HG03558 (cell line): ENCODE measurements at regions not wholly inside any gene's neighbourhood (a gene's known extent, or its start where the extent isn't known, plus 50 kb on each side); places are given as distances from the start of the nearest gene placed in this dataset.

Experiments
- ATAC-seq: cut with Tn5 transposase; IDR thresholded peaks from one replicate; pipeline ENCODE4 v1.9.1; 2021; ENCODE audit warnings: moderate number of reproducible peaks; ENCODE audit not compliant: unreplicated experiment; ENCODE audit errors: extremely low read depth

DNA sequence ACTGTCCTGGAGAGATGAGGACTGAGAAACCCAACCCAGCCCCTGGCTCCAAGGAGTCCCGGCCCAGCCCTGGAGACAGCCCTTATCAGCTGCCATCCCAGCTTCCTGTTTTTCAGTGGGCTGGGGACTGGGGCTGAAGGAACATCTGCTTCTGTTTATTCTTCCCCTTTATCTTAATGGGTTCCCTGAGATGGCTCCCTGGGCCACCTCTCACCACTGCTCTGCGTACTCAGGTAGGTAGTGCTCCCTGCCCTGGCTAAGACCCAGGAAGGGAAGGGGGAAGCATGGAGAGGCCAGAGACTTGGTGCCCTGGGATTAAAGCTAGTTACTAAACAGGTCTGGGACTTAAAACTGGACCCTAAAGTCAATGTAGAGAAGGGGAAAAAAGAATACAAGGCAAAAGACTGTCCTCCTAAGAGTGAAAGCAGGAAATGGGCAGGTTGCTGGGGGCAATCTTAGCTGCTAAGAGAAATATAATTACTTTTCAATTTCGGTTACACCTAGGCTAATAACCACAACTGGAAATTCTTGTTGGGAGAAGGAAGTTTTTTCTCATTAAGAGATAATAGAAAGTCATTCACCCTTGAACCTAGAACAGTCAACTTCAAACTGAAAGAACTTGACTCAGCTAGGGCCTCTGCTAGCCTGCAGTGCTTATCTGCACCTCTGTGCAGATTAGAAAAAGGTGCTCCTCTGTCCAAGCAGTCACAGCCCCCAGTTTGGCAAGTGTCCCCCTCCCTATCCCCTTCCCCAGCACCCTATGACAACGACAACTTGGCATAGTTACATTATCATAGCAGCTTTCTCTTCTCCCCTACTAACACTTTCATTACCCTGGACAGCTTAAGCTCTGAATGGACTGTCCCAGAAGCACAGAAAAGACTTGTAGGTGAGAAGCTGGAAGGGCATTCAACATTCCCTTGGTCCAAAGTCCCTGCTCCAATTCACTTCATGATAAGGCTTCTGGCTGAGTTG is 65.6 kb upstream of the KDM7A start:
- ATAC-seq, result peak; percentile 88

DNA sequence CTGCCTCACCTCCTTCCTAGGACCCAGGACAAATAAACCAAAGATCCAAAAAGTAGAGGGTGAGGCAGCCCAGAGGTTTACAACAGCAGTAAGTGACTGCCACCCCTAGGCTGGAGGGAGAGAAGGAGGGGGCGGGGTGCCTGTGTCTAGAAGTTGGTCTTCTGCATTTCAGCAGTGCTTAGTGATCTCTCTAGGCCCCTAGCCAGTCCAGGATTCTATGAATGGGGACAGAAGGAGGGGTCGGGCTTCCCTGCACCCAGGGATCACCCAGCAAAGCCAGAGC is 62.8 kb upstream of the KDM7A start:
- ATAC-seq, result no peak

DNA sequence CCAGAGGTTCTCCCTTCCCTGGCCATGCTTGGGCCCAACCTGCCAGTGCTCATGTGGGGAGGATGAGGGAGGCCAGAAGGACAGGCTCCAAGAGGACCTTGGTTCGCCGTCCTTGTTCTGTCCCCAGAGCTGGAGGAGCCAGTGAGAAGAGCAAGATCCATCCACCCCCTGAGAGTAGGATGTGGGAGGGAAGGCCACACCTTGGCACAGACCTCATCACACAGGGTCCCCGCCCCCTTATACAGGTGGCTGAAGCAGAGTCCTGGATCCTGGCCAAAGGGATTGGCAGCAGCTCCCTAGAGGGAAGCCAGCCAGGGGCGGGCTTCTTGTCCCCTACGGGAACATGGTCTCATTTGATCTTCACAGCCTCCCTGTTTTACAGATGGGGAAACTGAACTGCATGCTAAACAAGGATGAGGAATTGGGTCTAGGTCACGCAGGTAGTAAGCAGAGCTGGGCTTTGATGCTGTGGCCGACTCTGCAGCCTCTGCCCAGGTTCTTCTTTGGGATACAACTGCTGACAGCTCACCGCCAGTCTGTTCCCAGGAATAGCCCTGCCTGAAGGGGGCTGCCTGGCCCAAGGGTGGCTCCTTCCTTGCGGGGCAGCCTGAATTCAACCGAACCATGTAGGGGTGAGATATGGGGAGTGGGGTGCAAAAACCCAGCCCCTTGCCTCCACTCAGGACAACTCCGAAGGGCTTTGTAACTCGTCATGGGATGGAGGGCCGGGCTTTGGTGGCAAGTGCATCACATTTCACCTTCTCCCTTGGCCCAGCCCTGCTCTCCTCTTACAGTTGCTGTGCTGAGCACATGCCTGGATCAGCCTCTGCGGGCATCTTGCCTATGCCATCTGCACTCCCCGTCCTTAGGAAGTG is 62.2 kb upstream of the KDM7A start:
- ATAC-seq, result no peak

DNA sequence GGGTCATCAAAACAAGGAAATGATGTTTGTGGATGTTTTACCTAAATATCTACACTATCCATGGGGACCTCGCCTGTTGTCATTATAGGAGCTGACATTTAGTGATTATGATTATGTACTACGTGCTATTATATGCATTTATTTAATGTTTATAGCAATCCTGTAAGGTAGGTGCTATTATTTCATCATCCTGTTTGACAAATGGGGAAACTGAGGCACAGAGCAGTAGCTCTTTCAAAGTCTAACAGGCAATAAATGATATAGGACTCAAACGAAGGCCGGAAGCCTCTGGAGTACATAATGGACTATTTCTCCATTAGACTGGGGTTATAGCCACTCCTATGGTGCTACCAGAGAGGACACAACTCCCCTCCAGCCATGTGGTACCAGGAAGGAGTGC is 60.6 kb upstream of the KDM7A start:
- ATAC-seq, result no peak

DNA sequence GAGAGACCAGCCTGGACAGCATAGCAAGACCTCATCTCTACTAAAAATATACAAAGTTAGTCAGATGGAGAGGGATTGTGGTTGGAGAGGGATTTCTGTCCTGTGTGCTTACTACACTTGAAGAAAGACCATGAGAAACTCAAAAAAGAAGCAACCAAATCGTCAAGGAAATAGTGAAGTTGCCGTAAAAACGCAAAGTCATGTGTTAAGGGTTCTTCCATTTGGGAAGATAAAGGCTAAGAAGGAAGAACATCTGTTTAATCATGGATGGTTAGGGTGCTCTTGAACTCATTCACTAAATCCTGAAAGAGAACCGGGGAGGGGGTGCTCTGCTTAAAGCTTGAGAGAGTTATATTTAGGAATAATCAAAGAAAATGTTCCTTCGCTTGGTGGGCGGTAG is 59.8 kb upstream of the KDM7A start:
- no peak for ATAC-seq

DNA sequence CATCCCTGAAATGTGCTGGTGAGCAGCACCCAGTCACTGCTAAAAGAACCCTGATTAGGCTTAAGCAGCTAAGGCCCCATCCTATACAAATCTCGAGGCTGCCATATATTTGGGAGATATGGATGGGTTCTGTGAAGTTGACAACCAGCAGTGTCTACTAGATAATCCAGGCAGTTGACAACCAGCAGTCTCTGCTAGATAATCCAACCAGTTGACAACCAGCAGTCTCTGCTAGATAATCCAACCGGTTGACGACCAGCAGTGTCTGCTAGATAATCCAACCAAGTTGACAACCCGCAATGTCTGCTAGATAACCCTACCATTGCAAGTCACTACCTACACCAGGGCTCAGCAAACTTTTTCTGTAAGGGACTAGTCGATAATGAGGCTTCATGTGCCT is 58.3 kb upstream of the KDM7A start:
- ATAC-seq, result no peak

DNA sequence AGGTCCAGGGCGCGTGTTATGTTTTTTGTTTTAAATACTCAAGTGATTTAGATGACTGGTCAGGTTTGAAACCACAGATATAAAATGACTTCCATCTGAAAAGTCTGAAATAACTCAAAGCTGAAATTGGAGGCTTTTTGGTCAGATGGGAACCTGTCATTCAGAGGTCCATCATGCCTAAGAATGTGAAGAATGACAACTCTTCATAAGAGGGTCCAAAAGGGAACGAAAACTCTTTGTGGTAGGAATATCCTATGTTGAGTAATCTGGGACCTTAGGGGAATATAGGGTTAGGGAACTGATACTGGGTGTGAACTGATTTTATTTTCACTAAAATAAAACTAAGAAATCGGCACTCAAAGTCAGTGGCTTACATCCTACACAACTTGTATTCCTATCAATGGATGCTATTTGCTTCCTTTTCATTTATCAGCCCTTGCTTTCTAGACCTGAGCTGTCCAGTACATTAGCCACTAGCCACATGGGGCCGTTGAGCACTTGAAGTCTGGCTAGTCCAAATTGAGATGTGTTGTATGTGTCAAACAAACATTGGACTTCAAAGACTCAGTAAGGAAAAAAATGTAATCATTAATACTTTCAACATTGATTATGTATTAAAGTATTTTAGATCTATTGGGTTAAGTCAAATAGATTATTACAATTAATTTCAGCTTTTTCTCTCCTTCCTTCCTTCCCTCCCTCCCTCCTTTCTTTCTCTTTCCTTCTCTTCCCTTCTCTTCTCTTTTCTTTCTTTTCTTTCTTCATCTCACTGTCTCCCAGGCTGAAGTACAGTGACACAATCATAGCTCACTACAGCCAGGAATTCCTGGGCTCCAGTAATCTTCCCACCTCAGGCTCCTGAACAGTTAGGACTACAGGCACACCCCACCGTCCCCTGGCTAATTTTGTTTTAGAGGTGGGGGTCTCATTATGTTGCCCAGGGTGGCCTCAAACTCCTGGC is 56.5 kb upstream of the KDM7A start:
- ATAC-seq, result no peak

DNA sequence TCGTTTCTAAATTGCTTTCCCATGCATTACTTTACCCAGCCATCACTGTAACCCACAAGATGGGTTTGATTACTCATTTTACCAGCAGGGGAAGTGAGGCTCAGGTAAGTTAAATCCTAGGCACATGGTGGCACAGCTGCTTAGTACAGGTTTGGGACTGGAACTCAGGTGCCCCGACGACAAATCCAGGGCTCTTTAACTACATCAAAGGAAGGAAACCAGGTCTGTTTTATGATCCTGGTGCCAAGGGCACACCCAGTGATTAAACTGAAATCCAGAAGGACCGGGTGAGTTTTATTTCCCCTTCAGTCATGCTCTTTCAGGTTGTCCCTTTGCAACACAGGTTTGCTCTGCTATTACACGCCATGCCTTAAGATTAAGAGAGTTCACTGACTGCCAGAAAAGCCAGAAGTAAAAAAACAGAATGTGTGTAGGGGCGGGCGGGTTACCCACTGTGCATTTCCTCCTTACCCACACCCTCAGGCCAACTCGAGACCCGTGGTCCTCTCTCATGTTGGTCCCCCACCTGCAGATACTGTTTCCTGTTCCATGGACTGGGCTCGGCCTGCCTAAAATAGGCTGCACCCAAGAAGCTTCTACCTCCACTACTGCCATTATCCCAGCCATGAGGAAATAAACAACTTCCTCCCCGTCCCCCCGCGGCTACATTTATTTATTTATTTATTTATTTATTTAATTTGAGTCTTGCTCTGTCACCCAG is 55.1 kb upstream of the KDM7A start:
- ATAC-seq, result no peak

DNA sequence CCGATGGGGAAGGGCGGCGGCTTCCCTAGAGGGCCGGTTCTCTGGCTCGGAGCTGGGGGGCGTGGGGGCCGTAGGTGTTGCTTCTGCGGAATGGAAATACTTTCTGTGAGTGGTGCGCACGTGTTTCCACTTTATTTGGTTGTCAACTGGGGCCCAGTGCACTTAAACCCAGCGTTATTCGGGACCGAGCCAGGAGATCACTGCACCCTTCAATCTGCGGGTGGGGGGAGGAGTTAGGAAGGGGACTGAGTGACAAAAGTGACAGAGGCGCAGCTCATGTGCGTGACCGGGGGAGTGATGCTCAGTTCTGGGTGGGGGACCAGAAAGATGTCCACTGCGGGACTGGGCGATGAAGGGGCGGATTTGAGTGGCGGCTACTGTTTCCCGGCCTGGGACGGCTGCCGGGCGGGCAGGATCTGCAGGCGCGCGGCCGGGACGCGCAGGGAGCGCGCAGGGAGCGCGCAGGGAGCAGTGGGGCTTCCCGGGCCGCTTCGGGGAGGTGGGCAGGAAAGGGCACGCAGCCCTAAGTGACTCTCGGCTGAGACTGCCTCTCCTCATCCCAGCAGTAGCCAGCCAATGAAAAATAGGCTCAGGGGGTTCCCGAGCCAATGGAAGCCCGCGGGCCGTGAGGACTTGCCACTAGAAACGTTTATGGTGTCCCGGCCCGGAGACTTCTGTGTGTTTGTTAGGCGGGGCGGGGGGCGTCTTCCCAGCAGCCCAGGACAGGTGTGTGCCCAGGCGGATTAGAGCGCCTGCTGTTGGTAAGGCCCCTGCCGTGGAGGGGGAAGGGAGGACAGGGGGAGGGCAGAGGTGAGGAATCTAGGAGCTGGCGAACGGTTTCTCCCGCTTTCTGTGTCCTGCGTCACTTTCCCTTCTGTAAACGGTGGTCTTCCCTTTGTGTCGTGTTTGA is 54.3 kb upstream of the KDM7A start:
- ATAC-seq, result no peak

DNA sequence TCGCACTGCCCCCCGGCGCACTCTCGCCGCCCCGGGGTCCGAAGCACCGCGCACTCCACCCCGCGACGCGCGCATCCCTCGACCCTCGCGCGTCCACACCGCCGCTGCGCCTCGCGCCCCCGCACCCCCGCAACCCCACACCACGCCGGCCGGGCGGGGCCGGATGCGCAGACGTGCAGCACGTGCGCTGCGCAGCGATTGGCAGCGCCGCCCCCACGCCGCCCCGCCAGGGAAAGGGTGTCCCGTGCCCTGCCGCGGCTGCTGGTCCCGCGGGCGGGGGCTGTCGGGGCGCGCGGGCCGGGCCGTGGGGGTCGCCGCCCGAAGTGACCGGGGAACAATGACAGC is 53.7 kb upstream of the KDM7A start:
- no peak for ATAC-seq

DNA sequence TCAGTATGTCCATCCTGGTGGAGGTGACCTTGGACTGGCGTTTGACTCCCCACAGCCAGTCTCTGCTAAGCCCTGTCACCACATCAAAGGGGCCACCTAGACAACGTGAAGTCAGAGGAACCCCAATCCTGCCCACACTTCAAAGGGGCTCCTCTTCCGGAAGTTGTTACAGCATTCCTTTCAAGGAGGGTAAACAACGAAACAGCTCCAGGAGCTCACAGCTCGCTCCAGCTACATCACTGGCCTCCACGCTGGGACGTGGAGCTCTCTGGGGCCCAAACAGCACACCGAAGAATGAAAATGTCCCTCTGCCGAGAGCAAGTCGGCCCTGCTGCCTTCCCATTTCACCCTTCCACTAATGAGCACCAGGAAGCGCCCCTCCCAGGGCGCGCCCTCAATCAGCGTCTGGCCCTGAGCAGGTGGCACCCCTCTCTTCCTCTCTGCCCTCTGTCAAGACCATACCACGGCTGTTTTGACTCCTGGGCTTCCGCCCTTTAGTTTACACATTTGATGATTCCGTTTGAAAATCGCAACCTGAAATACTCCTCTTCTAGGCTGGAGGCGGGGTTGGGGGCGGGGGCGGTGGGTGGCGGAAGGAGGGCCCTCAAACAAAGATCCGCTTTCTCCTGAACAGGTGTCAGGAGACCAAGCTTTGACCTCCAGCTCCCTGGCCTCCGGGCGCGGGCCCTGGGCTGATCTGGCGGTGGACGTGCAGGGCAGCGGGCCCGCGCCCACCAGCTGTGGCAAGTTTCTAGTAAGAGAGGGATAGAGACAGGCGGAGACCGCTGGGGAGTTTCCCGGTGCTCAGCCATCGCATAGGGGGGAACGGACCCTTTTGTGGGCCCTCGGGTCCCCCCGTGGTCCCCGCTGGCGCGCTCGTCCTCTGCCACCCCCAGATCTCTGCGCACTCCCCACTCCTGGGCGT is 53.1 kb upstream of the KDM7A start:
- no peak for ATAC-seq

DNA sequence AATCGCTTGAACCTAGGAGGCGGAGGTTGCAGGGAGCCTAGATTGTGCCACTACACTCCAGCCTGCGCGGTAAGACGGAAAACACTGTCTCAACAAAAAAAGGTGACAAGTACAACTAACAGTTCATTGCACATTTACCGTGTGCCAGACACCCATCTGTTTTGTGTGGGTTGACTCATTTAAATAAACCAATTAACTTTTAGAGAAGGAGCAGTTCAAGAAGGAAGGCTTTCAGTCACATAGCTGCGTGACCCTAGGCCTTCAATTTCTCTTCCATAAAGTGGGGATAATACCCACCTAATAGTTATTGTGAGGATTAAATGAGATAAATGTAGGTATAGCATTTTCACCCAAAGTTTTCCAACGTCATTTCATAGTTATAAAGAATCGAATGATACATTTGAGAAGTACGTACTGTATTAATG is 52.3 kb upstream of the KDM7A start:
- ATAC-seq, result no peak
